B cell (primary cell): ENCODE measurements at regions not wholly inside any gene's neighbourhood (a gene's known extent, or its start where the extent isn't known, plus 50 kb on each side); places are given as distances from the start of the nearest gene placed in this dataset.

Source experiments
- EZH2 ChIP-seq: IDR thresholded peaks from 2 replicates; pipeline ENCODE4 v1.6.1; 2012; ENCODE audit warnings: borderline replicate concordance, low read depth, mild to moderate bottlenecking, moderate library complexity, low read length; ENCODE audit not compliant: insufficient read depth, poor library complexity, severe bottlenecking
- TF ChIP-seq, protein P1 (sequence below): fragments of 200-600 bp; IDR thresholded peaks from one replicate; pipeline ENCODE4 v1.8.0; 2022; ENCODE audit warnings: antibody characterized with exemption, mild to moderate bottlenecking

DNA sequence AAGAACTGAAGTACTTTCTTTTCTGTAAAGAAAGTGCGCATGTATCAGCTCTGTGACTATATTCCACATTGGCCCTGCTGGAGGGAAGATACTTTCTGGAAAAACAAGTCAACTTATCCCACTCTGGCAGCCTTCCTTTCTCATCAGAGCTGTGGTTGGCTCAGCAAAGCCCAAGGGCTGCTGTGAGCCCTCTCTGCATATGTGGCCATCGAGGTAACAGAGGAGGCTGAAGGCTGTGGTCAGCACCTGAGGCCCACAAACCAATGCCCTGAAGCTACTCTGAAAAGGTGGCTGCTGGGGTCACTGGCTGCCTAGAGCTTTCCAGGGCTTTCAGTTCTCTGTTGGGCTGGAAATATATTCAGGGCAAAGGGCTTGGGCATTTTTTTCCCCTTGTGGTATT, 70.8 kb upstream of the IGF1 start:
- TF ChIP-seq, protein P1, sequence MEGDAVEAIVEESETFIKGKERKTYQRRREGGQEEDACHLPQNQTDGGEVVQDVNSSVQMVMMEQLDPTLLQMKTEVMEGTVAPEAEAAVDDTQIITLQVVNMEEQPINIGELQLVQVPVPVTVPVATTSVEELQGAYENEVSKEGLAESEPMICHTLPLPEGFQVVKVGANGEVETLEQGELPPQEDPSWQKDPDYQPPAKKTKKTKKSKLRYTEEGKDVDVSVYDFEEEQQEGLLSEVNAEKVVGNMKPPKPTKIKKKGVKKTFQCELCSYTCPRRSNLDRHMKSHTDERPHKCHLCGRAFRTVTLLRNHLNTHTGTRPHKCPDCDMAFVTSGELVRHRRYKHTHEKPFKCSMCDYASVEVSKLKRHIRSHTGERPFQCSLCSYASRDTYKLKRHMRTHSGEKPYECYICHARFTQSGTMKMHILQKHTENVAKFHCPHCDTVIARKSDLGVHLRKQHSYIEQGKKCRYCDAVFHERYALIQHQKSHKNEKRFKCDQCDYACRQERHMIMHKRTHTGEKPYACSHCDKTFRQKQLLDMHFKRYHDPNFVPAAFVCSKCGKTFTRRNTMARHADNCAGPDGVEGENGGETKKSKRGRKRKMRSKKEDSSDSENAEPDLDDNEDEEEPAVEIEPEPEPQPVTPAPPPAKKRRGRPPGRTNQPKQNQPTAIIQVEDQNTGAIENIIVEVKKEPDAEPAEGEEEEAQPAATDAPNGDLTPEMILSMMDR: no peak
- TF ChIP-seq EZH2: no peak
